ENCODE measurements at regions not wholly inside any gene's neighbourhood (a gene's known extent, or its start where the extent isn't known, plus 50 kb on each side); places are given as distances from the start of the nearest gene placed in this dataset.

- H4K5ac ChIP-seq (ENCODE audit: insufficient read length, low read depth, low read length) = no peak overlapping the region
- H3K14ac ChIP-seq (ENCODE audit: insufficient read length) = no peak overlapping the region
- TF ChIP-seq SP1 (IDR thresholded peaks at IDR 0.05; ENCODE audit: low read depth, low read length) (no peak), POU5F1 (IDR thresholded peaks at IDR 0.05; ENCODE audit: low read depth, low read length) (no peak), CHD1 (IDR thresholded peaks at IDR 0.05; ENCODE audit: low read depth, low read length) (no peak), CTBP2 (IDR thresholded peaks at IDR 0.05; ENCODE audit: borderline replicate concordance, insufficient read depth, insufficient read length, low read length) (no peak), CBX5 (IDR thresholded peaks at IDR 0.05; ENCODE audit: low read depth, low read length) (no peak)
Observed at GRCh38 chr9:6123416-6123815, 92.2 kb upstream of the IL33 start.

More at GRCh38 chr9:6123416-6123815, 92.2 kb upstream of the IL33 start:
- Histone ChIP-seq H3K79me2 (ENCODE audit: control insufficient read depth in 1 of 2, insufficient read depth in 2 of 2, low read length in 2 of 2) (no peaks in the 10 kb centered on the region), H2BK20ac (ENCODE audit: low read length) (no peak overlapping the region), H4K91ac (replicated peaks; ENCODE audit: insufficient read length, low read length) (no peak overlapping the region), H2AK5ac (ENCODE audit: low read depth, low read length) (no peak overlapping the region), H2BK12ac (ENCODE audit: low read depth, low read length) (no peak overlapping the region), H3K4me3 (ENCODE audit: extremely low read depth in 1 of 4, insufficient read depth in 2 of 4, low read depth in 3 of 4, low read length in 4 of 4) (no peak overlapping the region), H3K79me1 (ENCODE audit: low read depth, low read length) (no peaks in the 10 kb centered on the region), H3K56ac (replicated peaks; ENCODE audit: insufficient read length, low read depth, low read length) (no peak overlapping the region), H3K36me3 (ENCODE audit: control insufficient read depth in 2 of 4, insufficient read depth in 4 of 4, low read length in 3 of 4) (no peaks in the 10 kb centered on the region), H2BK15ac (ENCODE audit: low read length) (no peak overlapping the region), H3K4me1 (replicated peaks in 1 of 4; ENCODE audit: control insufficient read depth in 3 of 4, insufficient read depth in 4 of 4, low read length in 3 of 4) (no peaks in the 10 kb centered on the region), H3K4me2 (ENCODE audit: insufficient read depth in 1 of 2, low read depth in 2 of 2, low read length in 2 of 2) (no peak overlapping the region), H3K9me3 (ENCODE audit: insufficient read depth in 2 of 2, low read depth in 1 of 2, low read length in 1 of 2) (no peaks in the 10 kb centered on the region), H2BK120ac (replicated peaks; ENCODE audit: low read depth, low read length) (no peak overlapping the region), H3K27me3 (replicated peaks in 1 of 4; ENCODE audit: control insufficient read depth in 3 of 4, extremely low read depth in 1 of 4, insufficient read depth in 3 of 4, low read length in 3 of 4) (no peaks in the 10 kb centered on the region), H3K4ac (replicated peaks; ENCODE audit: insufficient read length, low read depth, low read length) (no peak overlapping the region), H3K18ac (ENCODE audit: extremely low read depth, low read length) (no peak overlapping the region), H2BK5ac (ENCODE audit: low read depth, low read length) (no peak overlapping the region), H4K8ac (ENCODE audit: extremely low read depth, insufficient read depth, low read length) (no peak overlapping the region), H4K20me1 (replicated peaks in 1 of 2; ENCODE audit: control insufficient read depth in 1 of 2, insufficient read depth in 2 of 2, low read length in 2 of 2) (no peaks in the 10 kb centered on the region), H3K27ac (ENCODE audit: low read depth, low read length) (no peak overlapping the region), H2AFZ (ENCODE audit: low read length) (no peak overlapping the region), H3K23me2 (ENCODE audit: low read depth, low read length) (no peaks in the 10 kb centered on the region), H3K23ac (ENCODE audit: insufficient read length) (no peak overlapping the region), H3K9ac (replicated peaks in 1 of 4; ENCODE audit: extremely low read depth in 1 of 4, low read depth in 3 of 4, low read length in 3 of 4) (no peak overlapping the region)
- 83% methylated on average over 3 of the region's 3 CpGs; no CpG with 5 or more reads in 1 of the 2 experiments for WGBS, 2 experiments (ENCODE audit: extremely low coverage in 1 of 2, insufficient coverage in 1 of 2, insufficient read length in 1 of 2, insufficient replicate concordance in 2 of 2, low coverage in 1 of 2, low lambda C conversion rate in 2 of 2, missing lambda C conversion rate in 1 of 2)
- ChIA-PET CTCF (ENCODE audit: partially characterized antibody) (interaction anchor here (0.7 to 1.8 kb wide), 5 partner anchors 9 to 237 kb away, joined by 3 to 5 read pairs (median 4); no protein-coding TSS in a partner anchor), POLR2A (ENCODE audit: partially characterized antibody) (no interaction called here)
- DNase-seq (ENCODE audit: low read depth in 1 of 2, low spot score in 2 of 2) (no peak), FAIRE-seq (no peak)

Measured in H1 (cell line).